Spleen (tissue), 7 donors: ENCODE measurements at regions not wholly inside any gene's neighbourhood (a gene's known extent, or its start where the extent isn't known, plus 50 kb on each side); places are given as distances from the start of the nearest gene placed in this dataset.

Source experiments
- POLR2AphosphoS5 ChIP-seq, 3 donors: sonication (generic); formaldehyde crosslinking; IDR thresholded peaks; one replicate each; pipeline ENCODE4 v1.5.1; 2017; ENCODE audit warnings: antibody characterized with exemption in 3 of 3
- TF ChIP-seq, protein P1 (sequence below), 11 experiments: fragments of 200-600 bp in 7 of 11; fragments of 450-650 bp in 4 of 11; sonication (generic) in 4 of 11; IDR thresholded peaks in 8 of 11; conservative IDR thresholded peaks in 3 of 11; 1 replicate in 7 of 11; 2 replicates in 4 of 11; pipeline versions ENCODE4 v1.4.0 to v1.8.0; 2016 to 2021; ENCODE audit warnings: antibody characterized with exemption in 11 of 11, inconsistent platforms in 4 of 11, mild to moderate bottlenecking in 1 of 11
- donor health status: DM: no; HTN: no; CAD: no; lungs with moderate emphysema.
- donor health status: DM: no; HTN: no; CAD: no.
- donor health status: DM: no; HTN: no; CAD: no.

- TF ChIP-seq, protein P1, sequence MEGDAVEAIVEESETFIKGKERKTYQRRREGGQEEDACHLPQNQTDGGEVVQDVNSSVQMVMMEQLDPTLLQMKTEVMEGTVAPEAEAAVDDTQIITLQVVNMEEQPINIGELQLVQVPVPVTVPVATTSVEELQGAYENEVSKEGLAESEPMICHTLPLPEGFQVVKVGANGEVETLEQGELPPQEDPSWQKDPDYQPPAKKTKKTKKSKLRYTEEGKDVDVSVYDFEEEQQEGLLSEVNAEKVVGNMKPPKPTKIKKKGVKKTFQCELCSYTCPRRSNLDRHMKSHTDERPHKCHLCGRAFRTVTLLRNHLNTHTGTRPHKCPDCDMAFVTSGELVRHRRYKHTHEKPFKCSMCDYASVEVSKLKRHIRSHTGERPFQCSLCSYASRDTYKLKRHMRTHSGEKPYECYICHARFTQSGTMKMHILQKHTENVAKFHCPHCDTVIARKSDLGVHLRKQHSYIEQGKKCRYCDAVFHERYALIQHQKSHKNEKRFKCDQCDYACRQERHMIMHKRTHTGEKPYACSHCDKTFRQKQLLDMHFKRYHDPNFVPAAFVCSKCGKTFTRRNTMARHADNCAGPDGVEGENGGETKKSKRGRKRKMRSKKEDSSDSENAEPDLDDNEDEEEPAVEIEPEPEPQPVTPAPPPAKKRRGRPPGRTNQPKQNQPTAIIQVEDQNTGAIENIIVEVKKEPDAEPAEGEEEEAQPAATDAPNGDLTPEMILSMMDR (IDR thresholded peaks at IDR 0.05 in 8 of 11, conservative IDR thresholded peaks at IDR 0.05 in 3 of 11): no peak
- TF ChIP-seq POLR2AphosphoS5 (IDR thresholded peaks at IDR 0.05): no peak
Observed at GRCh38 chr2:67970071-67970470, 92.7 kb downstream of the C1D start.
